ENCODE measurements at regions not wholly inside any gene's neighbourhood (a gene's known extent, or its start where the extent isn't known, plus 50 kb on each side); places are given as distances from the start of the nearest gene placed in this dataset.

GRCh38 chr5:158392753-158393152, 533.8 kb upstream of the CLINT1 start:
- no peaks in the 10 kb centered on the region for H3K36me3 ChIP-seq (ENCODE audit: control insufficient read depth in 2 of 2, insufficient read depth in 2 of 2, low read length in 1 of 2)
- no peaks in the 10 kb centered on the region for H3K27me3 ChIP-seq (replicated peaks in 1 of 2; ENCODE audit: control insufficient read depth in 2 of 2, insufficient read depth in 2 of 2, low read length in 1 of 2)
- CTCF ChIA-PET: interaction anchor here (0.9 kb wide), 1 partner anchor 14 kb away, joined by 3 read pairs; no protein-coding TSS in a partner anchor
- no peak overlapping the region for H3K4me2 ChIP-seq (ENCODE audit: control insufficient read depth, insufficient read depth)
- POLR2A ChIA-PET: interaction anchor here (0.6 kb wide), 1 partner anchor 140 kb away, joined by 10 read pairs; no protein-coding TSS in a partner anchor
- RAD21 ChIA-PET (ENCODE audit: unreplicated experiment): interaction anchor here (0.8 kb wide), 1 partner anchor 42 kb away, joined by 3 read pairs; no protein-coding TSS in a partner anchor
- no peaks in the 10 kb centered on the region for H3K4me1 ChIP-seq (ENCODE audit: control insufficient read depth, insufficient read depth, low read length)
- intact Hi-C loops (cut with micrococcal nuclease; ENCODE audit: unreplicated experiment) (loop anchor here (10.0 kb wide), 1 partner anchor 712 kb away; no protein-coding TSS in a partner anchor), in situ Hi-C loops (cut with MboI) (no loop called here)
- WGBS (ENCODE audit: insufficient coverage, insufficient replicate concordance, low lambda C conversion rate, missing lambda C conversion rate): 87% methylated on average over 2 of the region's 2 CpGs
- ATAC-seq: peak; percentile 50
- H3K9ac ChIP-seq (ENCODE audit: control insufficient read depth, insufficient read depth, low read length): no peak overlapping the region
- no peak for FAIRE-seq
- DNase-seq (ENCODE audit: low read depth, low spot score): no peak
- no peaks in the 10 kb centered on the region for H4K20me1 ChIP-seq (ENCODE audit: control insufficient read depth, insufficient read depth)
- H3K27ac ChIP-seq (ENCODE audit: control insufficient read depth, insufficient read depth): no peak overlapping the region
- TF ChIP-seq TBL1XR1 (IDR thresholded peaks at IDR 0.05; ENCODE audit: low read depth, low read length) (no peak), NR2C1 (IDR thresholded peaks at IDR 0.05) (no peak), ZNF622 (IDR thresholded peaks at IDR 0.05) (no peak), RELA (IDR thresholded peaks at IDR 0.05; ENCODE audit: borderline replicate concordance, partially characterized antibody) (no peak), MTA3 (IDR thresholded peaks at IDR 0.05; ENCODE audit: borderline replicate concordance, low read length) (no peak), SPI1 (IDR thresholded peaks at IDR 0.05; ENCODE audit: borderline replicate concordance, insufficient read depth, low read depth, low read length) (no peak), RBBP5 (conservative IDR thresholded peaks at IDR 0.05) (no peak), BHLHE40 (IDR thresholded peaks at IDR 0.05; ENCODE audit: borderline replicate concordance in 1 of 2, low read depth in 2 of 2, low read length in 1 of 2) (no peak), EZH2 (IDR thresholded peaks at IDR 0.05; ENCODE audit: borderline replicate concordance, control insufficient read depth, low read depth, low read length) (no peak), IKZF2 (IDR thresholded peaks at IDR 0.05) (no peak), HDGF (IDR thresholded peaks at IDR 0.05) (no peak), ASH2L (IDR thresholded peaks at IDR 0.05; ENCODE audit: borderline replicate concordance, low read depth) (no peak), ATF7 (IDR thresholded peaks at IDR 0.05; ENCODE audit: low read depth) (no peak), CBX5 (IDR thresholded peaks at IDR 0.05; ENCODE audit: low read depth) (no peak), POLR2AphosphoS5 (IDR thresholded peaks at IDR 0.05; ENCODE audit: low read length) (no peak), RCOR1 (conservative IDR thresholded peaks at IDR 0.05; ENCODE audit: low read depth, low read length) (no peak), ZNF687 (IDR thresholded peaks at IDR 0.05) (no peak), IKZF1 (conservative IDR thresholded peaks at IDR 0.05) (no peak)
- TF ChIP-seq, protein P1, sequence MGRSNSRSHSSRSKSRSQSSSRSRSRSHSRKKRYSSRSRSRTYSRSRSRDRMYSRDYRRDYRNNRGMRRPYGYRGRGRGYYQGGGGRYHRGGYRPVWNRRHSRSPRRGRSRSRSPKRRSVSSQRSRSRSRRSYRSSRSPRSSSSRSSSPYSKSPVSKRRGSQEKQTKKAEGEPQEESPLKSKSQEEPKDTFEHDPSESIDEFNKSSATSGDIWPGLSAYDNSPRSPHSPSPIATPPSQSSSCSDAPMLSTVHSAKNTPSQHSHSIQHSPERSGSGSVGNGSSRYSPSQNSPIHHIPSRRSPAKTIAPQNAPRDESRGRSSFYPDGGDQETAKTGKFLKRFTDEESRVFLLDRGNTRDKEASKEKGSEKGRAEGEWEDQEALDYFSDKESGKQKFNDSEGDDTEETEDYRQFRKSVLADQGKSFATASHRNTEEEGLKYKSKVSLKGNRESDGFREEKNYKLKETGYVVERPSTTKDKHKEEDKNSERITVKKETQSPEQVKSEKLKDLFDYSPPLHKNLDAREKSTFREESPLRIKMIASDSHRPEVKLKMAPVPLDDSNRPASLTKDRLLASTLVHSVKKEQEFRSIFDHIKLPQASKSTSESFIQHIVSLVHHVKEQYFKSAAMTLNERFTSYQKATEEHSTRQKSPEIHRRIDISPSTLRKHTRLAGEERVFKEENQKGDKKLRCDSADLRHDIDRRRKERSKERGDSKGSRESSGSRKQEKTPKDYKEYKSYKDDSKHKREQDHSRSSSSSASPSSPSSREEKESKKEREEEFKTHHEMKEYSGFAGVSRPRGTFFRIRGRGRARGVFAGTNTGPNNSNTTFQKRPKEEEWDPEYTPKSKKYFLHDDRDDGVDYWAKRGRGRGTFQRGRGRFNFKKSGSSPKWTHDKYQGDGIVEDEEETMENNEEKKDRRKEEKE (IDR thresholded peaks at IDR 0.05): no peak
- no peaks in the 10 kb centered on the region for H3K9me3 ChIP-seq (replicated peaks; ENCODE audit: control insufficient read depth, insufficient read depth, low read length)
- BruUV-seq (replicated peaks): no TSS peak
- no peak overlapping the region for H2AFZ ChIP-seq (ENCODE audit: control insufficient read depth, low read depth, low read length)
- SMC1A ChIA-PET (ENCODE audit: uncharacterized antibody, unreplicated experiment): interaction anchor here (0.9 to 2.5 kb wide), 8 partner anchors 10 to 39 kb away, joined by 3 to 7 read pairs (median 3); no protein-coding TSS in a partner anchor
- no peak overlapping the region for H3K4me3 ChIP-seq
- no peaks in the 10 kb centered on the region for H3K79me2 ChIP-seq (ENCODE audit: control insufficient read depth, insufficient read depth, low read length)
